K562 (cell line): ENCODE measurements at regions not wholly inside any gene's neighbourhood (a gene's known extent, or its start where the extent isn't known, plus 50 kb on each side); places are given as distances from the start of the nearest gene placed in this dataset.

ENCODE experiments used
- ATAC-seq: fragments of 200-7000 bp; cut with Tn5 transposase; 3 replicates; pipeline ENCODE4 v1.9.1; 2020; ENCODE audit warnings: moderate library complexity
- BruUV-seq: library from RNA; stranded (reverse); fragments of 400-500 nt; replicated peaks from 2 replicates; lab custom pipeline; 2021; lab: Mats Ljungman, UMichigan
- CTCF ChIA-PET: fragments of 300-600 bp; formaldehyde crosslinking; extraction: SDS; loops from one replicate; lab custom pipeline; 2021; ENCODE audit warnings: low intra/inter-chr PET ratio; lab: Yijun Ruan, JAX
- POLR2A ChIA-PET: fragments of 300-600, 350-650 bp; sonication (Branson Sonifier 250); formaldehyde crosslinking; extraction: SDS; loops from one replicate; lab custom pipeline; 2021; ENCODE audit warnings: antibody characterized with exemption, inconsistent platforms; lab: Yijun Ruan, JAX
- DNase-seq, 4 experiments: peaks; one replicate each; pipeline versions ENCODE4 v3.0.0 to v3.0.0-alpha.2; 2011 to 2018; ENCODE audit warnings: low spot score in 3 of 4, mixed read lengths in 3 of 4; ENCODE audit errors: extremely low read depth in 1 of 4
- FAIRE-seq: peaks from 2 replicates; lab custom pipeline; 2011; peaks lifted over from hg19 to GRCh38; lab: Jason Lieb, UNC
- H2AFZ ChIP-seq: 2 replicates; pipeline ENCODE4 v1.6.0; 2011; ENCODE audit warnings: low read depth, low read length, control low read depth, inconsistent platforms
- H3K27ac ChIP-seq: fragments of 200-600 bp; 3 replicates; pipeline ENCODE4 v1.8.0; 2011; ENCODE audit warnings: low read depth, mild to moderate bottlenecking, control low read depth, inconsistent platforms, low read length, moderate library complexity, mixed read lengths; ENCODE audit errors: extremely low read depth
- H3K27me3 ChIP-seq, 2 experiments: fragments of 300-600 bp in 1 of 2; 2 replicates in 1 of 2; 3 replicates in 1 of 2; pipeline versions ENCODE4 v1.6.0 to v1.8.0; 2011; ENCODE audit warnings: inconsistent platforms in 2 of 2, low read length in 2 of 2, mild to moderate bottlenecking in 1 of 2, mixed read lengths in 1 of 2, moderate library complexity in 1 of 2; ENCODE audit not compliant: control insufficient read depth in 2 of 2, insufficient read depth in 2 of 2
- H3K36me3 ChIP-seq: fragments of 300-600 bp; 3 replicates; pipeline ENCODE4 v1.8.0; 2011; ENCODE audit warnings: mild to moderate bottlenecking, low read length, inconsistent platforms; ENCODE audit not compliant: control insufficient read depth, insufficient read depth
- H3K4me1 ChIP-seq, 2 experiments: fragments of 200-600 bp in 1 of 2; replicated peaks in 1 of 2; 2 replicates in 1 of 2; 3 replicates in 1 of 2; pipeline versions ENCODE4 v1.5.1 to v1.8.0; 2011; ENCODE audit warnings: inconsistent platforms in 2 of 2, low read length in 2 of 2, mild to moderate bottlenecking in 1 of 2, mixed read lengths in 1 of 2, moderate library complexity in 1 of 2; ENCODE audit not compliant: control insufficient read depth in 2 of 2, insufficient read depth in 2 of 2
- H3K4me2 ChIP-seq: 2 replicates; pipeline ENCODE4 v1.6.1; 2011; ENCODE audit warnings: low read length, control low read depth, inconsistent platforms, mixed read lengths; ENCODE audit not compliant: insufficient read depth
- H3K4me3 ChIP-seq: fragments of 200-600 bp; sonication (generic), shearing (Covaris generic); 2 replicates; pipeline ENCODE4 v1.5.1; 2016; ENCODE audit warnings: control low read depth, inconsistent platforms
- H3K79me2 ChIP-seq: fragments of 200-600 bp; 3 replicates; pipeline ENCODE4 v1.8.0; 2011; ENCODE audit warnings: low read length, inconsistent platforms; ENCODE audit not compliant: control insufficient read depth, insufficient read depth
- H3K9ac ChIP-seq, 2 experiments: 2 replicates each; pipeline versions ENCODE4 v1.6.0 to v1.6.1; 2011; ENCODE audit warnings: low read depth in 2 of 2, low read length in 2 of 2, control low read depth in 1 of 2, inconsistent platforms in 1 of 2, mild to moderate bottlenecking in 1 of 2, mixed read lengths in 1 of 2; ENCODE audit not compliant: insufficient read depth in 1 of 2
- H3K9me1 ChIP-seq: one replicate; pipeline ENCODE4 v1.6.0; 2011; ENCODE audit warnings: inconsistent platforms, mild to moderate bottlenecking, low read length, moderate library complexity; ENCODE audit not compliant: control insufficient read depth, insufficient read depth
- H3K9me3 ChIP-seq: replicated peaks from 2 replicates; pipeline ENCODE4 v1.5.1; 2011; ENCODE audit warnings: low read depth, low read length, inconsistent platforms; ENCODE audit not compliant: control insufficient read depth, insufficient read depth
- H4K20me1 ChIP-seq: replicated peaks from 2 replicates; pipeline ENCODE4 v1.6.1; 2011; ENCODE audit warnings: low read length, inconsistent platforms, mixed read lengths; ENCODE audit not compliant: control insufficient read depth, insufficient read depth
- ATF7 ChIP-seq: fragments of 450-650 bp; IDR thresholded peaks from 2 replicates; pipeline ENCODE4 v1.7.1; 2014; ENCODE audit warnings: mild to moderate bottlenecking, moderate library complexity
- CCAR2 ChIP-seq: fragments of 200-400 bp; formaldehyde crosslinking; IDR thresholded peaks from 2 replicates; pipeline ENCODE4 v1.6.1; 2017; ENCODE audit warnings: mild to moderate bottlenecking, low read depth, low read length
- CTBP1 ChIP-seq: fragments of 450-650 bp; IDR thresholded peaks from 2 replicates; pipeline ENCODE4 v1.6.1; 2016; ENCODE audit warnings: borderline replicate concordance
- NFATC3 ChIP-seq: fragments of 450-650 bp; IDR thresholded peaks from 2 replicates; pipeline ENCODE4 v1.6.1; 2017; ENCODE audit warnings: mild to moderate bottlenecking
- TEAD1 ChIP-seq, 2 experiments: fragments of 450-650 bp in 1 of 2; sonication (generic) in 1 of 2; formaldehyde crosslinking; IDR thresholded peaks; 2 replicates each; pipeline versions ENCODE4 v1.4.0 to v1.8.0; 2020 to 2022; ENCODE audit warnings: mild to moderate bottlenecking in 2 of 2, missing genetic modification reagents in 1 of 2
- ZNF184 ChIP-seq: sonication (generic); formaldehyde crosslinking; IDR thresholded peaks from 2 replicates; pipeline ENCODE4 v1.5.0; 2020; ENCODE audit warnings: missing genetic modification reagents
- ZNF3 ChIP-seq: fragments of 250-450 bp; sonication (Bioruptor Pico); IDR thresholded peaks from 2 replicates; pipeline ENCODE4 v1.5.0; 2021; ENCODE audit warnings: mild to moderate bottlenecking, moderate library complexity
- ZNF395 ChIP-seq: fragments of 200-800 bp; sonication (Bioruptor generic); IDR thresholded peaks from 2 replicates; pipeline ENCODE4 v1.6.1; 2017; ENCODE audit warnings: missing genetic modification characterization, missing compliant biosample characterization
- ZNF778 ChIP-seq: fragments of 450-650 bp; formaldehyde crosslinking; IDR thresholded peaks from 2 replicates; pipeline ENCODE4 v1.4.0; 2020; ENCODE audit warnings: mild to moderate bottlenecking, moderate library complexity
- WGBS: fragments of 100-300 bp; shearing (Covaris generic); methylation state at CpG from one replicate; pipeline ENCODE4 v1.1.6; 2016; ENCODE audit warnings: low coverage, mixed read lengths; ENCODE audit not compliant: insufficient coverage; ENCODE audit errors: missing lambda C conversion rate; 5-methylcytosine and 5-hydroxymethylcytosine counted together
- in situ Hi-C: fragments of 300-500 bp; cut with MboI; formaldehyde crosslinking; loops from 4 replicates; pipeline ENCODE4 v1.15.0; 2018; ENCODE audit warnings: inconsistent platforms, mixed read lengths
- intact Hi-C: fragments of 100-400 bp; cut with micrococcal nuclease; formaldehyde crosslinking; loops from 2 replicates; pipeline ENCODE4 v1.14.2; 2022
- TF ChIP-seq, protein P1 (sequence below), 3 experiments: fragments of 200-800 bp in 1 of 3; sonication (Bioruptor generic) in 1 of 3; sonication (generic) in 1 of 3; formaldehyde crosslinking in 1 of 3; IDR thresholded peaks; 2 replicates each; pipeline versions ENCODE4 v1.6.1 to v1.8.0; 2016 to 2022; ENCODE audit warnings: mild to moderate bottlenecking in 2 of 3, missing compliant biosample characterization in 2 of 3, missing genetic modification characterization in 2 of 3, missing genetic modification reagents in 1 of 3
- TF ChIP-seq, protein P2 (sequence below): fragments of 250-450 bp; sonication (Bioruptor Pico); IDR thresholded peaks from 2 replicates; pipeline ENCODE4 v1.6.1; 2021; ENCODE audit warnings: mild to moderate bottlenecking
- TF ChIP-seq, protein P3 (sequence below): sonication (generic); formaldehyde crosslinking; IDR thresholded peaks from 2 replicates; pipeline ENCODE4 v1.8.0; 2022; ENCODE audit warnings: missing genetic modification reagents, mild to moderate bottlenecking, moderate library complexity, borderline replicate concordance

DNA sequence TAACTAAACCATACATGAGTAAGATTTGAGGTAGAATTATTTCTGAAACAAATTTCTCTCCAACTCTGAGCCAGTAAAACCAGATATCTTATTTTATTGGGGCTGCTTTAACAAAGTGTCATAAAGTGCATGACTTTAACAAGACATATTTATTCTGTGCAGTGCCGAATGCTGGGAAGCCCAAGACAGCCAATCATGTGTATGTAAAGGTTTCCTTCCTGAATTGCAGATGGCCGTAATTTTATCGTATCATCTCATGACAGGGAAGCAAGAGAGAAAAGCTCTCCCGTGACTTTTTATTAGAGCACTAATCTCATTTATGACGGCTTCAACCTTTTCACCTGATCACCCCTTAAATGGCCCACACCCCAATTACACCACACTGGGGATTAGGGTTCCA, 777.9 kb downstream of the TMEM121 start:
- Histone ChIP-seq H3K9me3 (no peaks in the 10 kb centered on the region; the same call in 1 of the 2 replicates), H3K27me3 (no peaks in the 10 kb centered on the region), H2AFZ (no peak overlapping the region), H3K36me3 (no peaks in the 10 kb centered on the region), H3K9me1 (no peaks in the 10 kb centered on the region), H3K4me1 (no peaks in the 10 kb centered on the region), H4K20me1 (no peaks in the 10 kb centered on the region), H3K4me3 (no peak overlapping the region), H3K4me2 (no peak overlapping the region), H3K79me2 (no peaks in the 10 kb centered on the region), H3K9ac (no peak overlapping the region), H3K27ac (no peak overlapping the region)
- intact Hi-C loops (no loop called here), in situ Hi-C loops (no loop called here)
- DNase-seq (no peak), ATAC-seq (no peak), FAIRE-seq (no peak)
- POLR2A ChIA-PET, result no interaction called here
- CTCF ChIA-PET, result no interaction called here
- no TSS peak for BruUV-seq
- 3% methylated on average over 5 of the region's 5 CpGs for WGBS
- TF ChIP-seq CCAR2 (no peak), TEAD1 (CRISPR knock-in tag; IDR thresholded peaks at IDR 0.05) (no peak)

- 9% methylated on average over 13 of the region's 17 CpGs for WGBS
- Histone ChIP-seq H3K79me2 (no peaks in the 10 kb centered on the region), H3K4me2 (no peak overlapping the region), H3K9me3 (no peaks in the 10 kb centered on the region; the same call in none of the 2 replicates), H3K9me1 (no peaks in the 10 kb centered on the region), H3K27me3 (no peaks in the 10 kb centered on the region), H3K4me3 (no peak overlapping the region), H2AFZ (no peak overlapping the region), H3K36me3 (no peaks in the 10 kb centered on the region), H3K4me1 (no peaks in the 10 kb centered on the region), H4K20me1 (no peaks in the 10 kb centered on the region), H3K27ac (no peak overlapping the region), H3K9ac (no peak overlapping the region)
- POLR2A ChIA-PET, result no interaction called here
- CTCF ChIA-PET, result interaction anchor here (0.5 to 3.2 kb wide), 8 partner anchors 109 to 487 kb away, joined by 3 to 19 read pairs (median 4); no protein-coding TSS in a partner anchor
- DNase-seq (peak; percentile 37 to 65 (median 54)), FAIRE-seq (no peak), ATAC-seq (peak; percentile 89)
- in situ Hi-C loops, result no loop called here
- intact Hi-C loops, result no loop called here
- BruUV-seq, result no TSS peak
- TF ChIP-seq ZNF184 (CRISPR knock-in tag) (no peak), NFATC3 (no peak), ZNF778 (CRISPR knock-in tag) (no peak), CTBP1 (no peak), ZNF395 (no peak), ATF7 (peak; percentile 48; the same call in 1 of the 2 replicates), ZNF3 (no peak)
- TF ChIP-seq, protein P1, sequence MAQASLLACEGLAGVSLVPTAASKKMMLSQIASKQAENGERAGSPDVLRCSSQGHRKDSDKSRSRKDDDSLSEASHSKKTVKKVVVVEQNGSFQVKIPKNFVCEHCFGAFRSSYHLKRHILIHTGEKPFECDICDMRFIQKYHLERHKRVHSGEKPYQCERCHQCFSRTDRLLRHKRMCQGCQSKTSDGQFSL (CRISPR knock-in tag; IDR thresholded peaks at IDR 0.05), result no peak
- TF ChIP-seq, protein P1 (tag; IDR thresholded peaks at IDR 0.05), result peak in 1 of 2 experiments; percentile 27; a peak in 1 of 4 replicates
- TF ChIP-seq, protein P2, sequence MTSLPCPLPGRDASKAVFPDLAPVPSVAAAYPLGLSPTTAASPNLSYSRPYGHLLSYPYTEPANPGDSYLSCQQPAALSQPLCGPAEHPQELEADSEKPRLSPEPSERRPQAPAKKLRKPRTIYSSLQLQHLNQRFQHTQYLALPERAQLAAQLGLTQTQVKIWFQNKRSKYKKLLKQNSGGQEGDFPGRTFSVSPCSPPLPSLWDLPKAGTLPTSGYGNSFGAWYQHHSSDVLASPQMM (CRISPR knock-in tag), result no peak
- TF ChIP-seq, protein P3, sequence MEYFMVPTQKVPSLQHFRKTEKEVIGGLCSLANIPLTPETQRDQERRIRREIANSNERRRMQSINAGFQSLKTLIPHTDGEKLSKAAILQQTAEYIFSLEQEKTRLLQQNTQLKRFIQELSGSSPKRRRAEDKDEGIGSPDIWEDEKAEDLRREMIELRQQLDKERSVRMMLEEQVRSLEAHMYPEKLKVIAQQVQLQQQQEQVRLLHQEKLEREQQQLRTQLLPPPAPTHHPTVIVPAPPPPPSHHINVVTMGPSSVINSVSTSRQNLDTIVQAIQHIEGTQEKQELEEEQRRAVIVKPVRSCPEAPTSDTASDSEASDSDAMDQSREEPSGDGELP (CRISPR knock-in tag), result peak; percentile 22; the same call in 1 of the 2 replicates
Observed at GRCh38 chr14:106308839-106309389, 782.5 kb downstream of the TMEM121 start.
